ENCODE measurements at regions not wholly inside any gene's neighbourhood (a gene's known extent, or its start where the extent isn't known, plus 50 kb on each side); places are given as distances from the start of the nearest gene placed in this dataset.

DNA sequence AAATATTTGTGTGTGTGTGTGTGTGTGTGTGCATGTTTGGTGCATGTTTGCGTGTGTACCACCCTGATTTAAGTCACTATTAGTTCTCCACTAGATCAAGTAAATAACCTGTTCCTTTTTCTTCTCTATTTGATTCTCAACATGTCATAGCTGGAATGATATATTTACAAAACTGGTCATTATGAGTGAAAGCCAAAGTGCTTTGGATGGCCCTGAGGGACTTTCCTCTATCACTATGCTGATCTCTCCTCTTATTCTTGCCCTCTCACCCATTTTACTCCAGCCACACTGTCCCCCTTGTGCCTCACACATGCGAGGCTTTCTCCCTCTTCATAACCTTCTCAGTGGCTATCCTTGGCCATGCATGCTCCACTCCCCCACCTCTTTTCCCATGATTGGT, 144.6 kb upstream of the NMUR2 start:
- TF ChIP-seq RAD21 (conservative IDR thresholded peaks at IDR 0.05 in 1 of 2, IDR thresholded peaks at IDR 0.05 in 1 of 2) = no peak
- no peak for TF ChIP-seq POLR2A (IDR thresholded peaks at IDR 0.05; ENCODE audit: low read length)
- TF ChIP-seq GATA3 (IDR thresholded peaks at IDR 0.05; ENCODE audit: borderline replicate concordance) = no peak
- no peak for TF ChIP-seq RFX5 (IDR thresholded peaks at IDR 0.05)
- no peak for TF ChIP-seq RARB (CRISPR knock-in tag; IDR thresholded peaks at IDR 0.05)
- TF ChIP-seq, protein P1, sequence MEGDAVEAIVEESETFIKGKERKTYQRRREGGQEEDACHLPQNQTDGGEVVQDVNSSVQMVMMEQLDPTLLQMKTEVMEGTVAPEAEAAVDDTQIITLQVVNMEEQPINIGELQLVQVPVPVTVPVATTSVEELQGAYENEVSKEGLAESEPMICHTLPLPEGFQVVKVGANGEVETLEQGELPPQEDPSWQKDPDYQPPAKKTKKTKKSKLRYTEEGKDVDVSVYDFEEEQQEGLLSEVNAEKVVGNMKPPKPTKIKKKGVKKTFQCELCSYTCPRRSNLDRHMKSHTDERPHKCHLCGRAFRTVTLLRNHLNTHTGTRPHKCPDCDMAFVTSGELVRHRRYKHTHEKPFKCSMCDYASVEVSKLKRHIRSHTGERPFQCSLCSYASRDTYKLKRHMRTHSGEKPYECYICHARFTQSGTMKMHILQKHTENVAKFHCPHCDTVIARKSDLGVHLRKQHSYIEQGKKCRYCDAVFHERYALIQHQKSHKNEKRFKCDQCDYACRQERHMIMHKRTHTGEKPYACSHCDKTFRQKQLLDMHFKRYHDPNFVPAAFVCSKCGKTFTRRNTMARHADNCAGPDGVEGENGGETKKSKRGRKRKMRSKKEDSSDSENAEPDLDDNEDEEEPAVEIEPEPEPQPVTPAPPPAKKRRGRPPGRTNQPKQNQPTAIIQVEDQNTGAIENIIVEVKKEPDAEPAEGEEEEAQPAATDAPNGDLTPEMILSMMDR (IDR thresholded peaks at IDR 0.05) = no peak
- TF ChIP-seq, protein P2, sequence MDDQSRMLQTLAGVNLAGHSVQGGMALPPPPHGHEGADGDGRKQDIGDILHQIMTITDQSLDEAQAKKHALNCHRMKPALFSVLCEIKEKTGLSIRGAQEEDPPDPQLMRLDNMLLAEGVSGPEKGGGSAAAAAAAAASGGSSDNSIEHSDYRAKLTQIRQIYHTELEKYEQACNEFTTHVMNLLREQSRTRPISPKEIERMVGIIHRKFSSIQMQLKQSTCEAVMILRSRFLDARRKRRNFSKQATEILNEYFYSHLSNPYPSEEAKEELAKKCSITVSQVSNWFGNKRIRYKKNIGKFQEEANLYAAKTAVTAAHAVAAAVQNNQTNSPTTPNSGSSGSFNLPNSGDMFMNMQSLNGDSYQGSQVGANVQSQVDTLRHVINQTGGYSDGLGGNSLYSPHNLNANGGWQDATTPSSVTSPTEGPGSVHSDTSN (IDR thresholded peaks at IDR 0.05) = no peak
- TF ChIP-seq PHF8 (IDR thresholded peaks at IDR 0.05; ENCODE audit: borderline replicate concordance, low read depth) = no peak
- TF ChIP-seq BHLHE40 (IDR thresholded peaks at IDR 0.05; ENCODE audit: low read depth, low read length) = no peak
- TF ChIP-seq, protein P3, sequence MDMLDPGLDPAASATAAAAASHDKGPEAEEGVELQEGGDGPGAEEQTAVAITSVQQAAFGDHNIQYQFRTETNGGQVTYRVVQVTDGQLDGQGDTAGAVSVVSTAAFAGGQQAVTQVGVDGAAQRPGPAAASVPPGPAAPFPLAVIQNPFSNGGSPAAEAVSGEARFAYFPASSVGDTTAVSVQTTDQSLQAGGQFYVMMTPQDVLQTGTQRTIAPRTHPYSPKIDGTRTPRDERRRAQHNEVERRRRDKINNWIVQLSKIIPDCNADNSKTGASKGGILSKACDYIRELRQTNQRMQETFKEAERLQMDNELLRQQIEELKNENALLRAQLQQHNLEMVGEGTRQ (IDR thresholded peaks at IDR 0.05) = no peak
- TF ChIP-seq EP300 (IDR thresholded peaks at IDR 0.05) = no peak
- TF ChIP-seq, protein P4, sequence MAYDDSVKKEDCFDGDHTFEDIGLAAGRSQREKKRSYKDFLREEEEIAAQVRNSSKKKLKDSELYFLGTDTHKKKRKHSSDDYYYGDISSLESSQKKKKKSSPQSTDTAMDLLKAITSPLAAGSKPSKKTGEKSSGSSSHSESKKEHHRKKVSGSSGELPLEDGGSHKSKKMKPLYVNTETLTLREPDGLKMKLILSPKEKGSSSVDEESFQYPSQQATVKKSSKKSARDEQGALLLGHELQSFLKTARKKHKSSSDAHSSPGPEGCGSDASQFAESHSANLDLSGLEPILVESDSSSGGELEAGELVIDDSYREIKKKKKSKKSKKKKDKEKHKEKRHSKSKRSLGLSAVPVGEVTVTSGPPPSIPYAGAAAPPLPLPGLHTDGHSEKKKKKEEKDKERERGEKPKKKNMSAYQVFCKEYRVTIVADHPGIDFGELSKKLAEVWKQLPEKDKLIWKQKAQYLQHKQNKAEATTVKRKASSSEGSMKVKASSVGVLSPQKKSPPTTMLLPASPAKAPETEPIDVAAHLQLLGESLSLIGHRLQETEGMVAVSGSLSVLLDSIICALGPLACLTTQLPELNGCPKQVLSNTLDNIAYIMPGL (CRISPR knock-in tag; IDR thresholded peaks at IDR 0.05; ENCODE audit: borderline replicate concordance) = no peak
- no peak for TF ChIP-seq SMC3 (IDR thresholded peaks at IDR 0.05)
- TF ChIP-seq, protein P5, sequence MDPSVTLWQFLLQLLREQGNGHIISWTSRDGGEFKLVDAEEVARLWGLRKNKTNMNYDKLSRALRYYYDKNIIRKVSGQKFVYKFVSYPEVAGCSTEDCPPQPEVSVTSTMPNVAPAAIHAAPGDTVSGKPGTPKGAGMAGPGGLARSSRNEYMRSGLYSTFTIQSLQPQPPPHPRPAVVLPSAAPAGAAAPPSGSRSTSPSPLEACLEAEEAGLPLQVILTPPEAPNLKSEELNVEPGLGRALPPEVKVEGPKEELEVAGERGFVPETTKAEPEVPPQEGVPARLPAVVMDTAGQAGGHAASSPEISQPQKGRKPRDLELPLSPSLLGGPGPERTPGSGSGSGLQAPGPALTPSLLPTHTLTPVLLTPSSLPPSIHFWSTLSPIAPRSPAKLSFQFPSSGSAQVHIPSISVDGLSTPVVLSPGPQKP (IDR thresholded peaks at IDR 0.05; ENCODE audit: low read depth, low read length) = no peak
